ENCODE measurements at regions not wholly inside any gene's neighbourhood (a gene's known extent, or its start where the extent isn't known, plus 50 kb on each side); places are given as distances from the start of the nearest gene placed in this dataset.
"Not testable (repeated sequence)": the region's sequence is repeated elsewhere in the genome, so short reads cannot be mapped to it uniquely, and the experiment has no call there.

DNA sequence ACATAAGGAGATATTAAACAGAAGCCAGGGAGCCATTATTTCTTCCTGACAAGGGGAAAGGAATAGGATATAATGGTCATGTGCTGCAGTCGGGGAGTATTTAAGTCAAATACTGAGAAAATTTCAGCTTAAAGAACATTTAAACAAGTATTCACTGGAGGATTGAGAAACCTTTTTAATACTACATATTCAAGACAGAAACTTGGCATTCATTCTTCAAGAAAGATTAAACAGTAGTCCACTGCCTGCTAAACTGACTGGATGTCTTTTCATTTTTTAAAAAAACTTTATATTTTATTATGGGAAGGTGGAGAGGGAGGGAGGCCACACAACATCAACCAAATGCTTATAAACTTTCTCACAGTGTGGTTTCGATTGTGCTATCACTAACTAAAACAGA, 107.4 kb upstream of the CBLB start:
- DNase-seq (ENCODE audit: low read depth in 2 of 2): no peak

- DNase-seq (ENCODE audit: low read depth in 2 of 2): no peak
Observed at GRCh38 chr3:105979961-105980360, 111.1 kb upstream of the CBLB start.

GRCh38 chr3:105982207-105982606, 113.4 kb upstream of the CBLB start:
- DNase-seq (ENCODE audit: low read depth in 2 of 2): no peak

DNA sequence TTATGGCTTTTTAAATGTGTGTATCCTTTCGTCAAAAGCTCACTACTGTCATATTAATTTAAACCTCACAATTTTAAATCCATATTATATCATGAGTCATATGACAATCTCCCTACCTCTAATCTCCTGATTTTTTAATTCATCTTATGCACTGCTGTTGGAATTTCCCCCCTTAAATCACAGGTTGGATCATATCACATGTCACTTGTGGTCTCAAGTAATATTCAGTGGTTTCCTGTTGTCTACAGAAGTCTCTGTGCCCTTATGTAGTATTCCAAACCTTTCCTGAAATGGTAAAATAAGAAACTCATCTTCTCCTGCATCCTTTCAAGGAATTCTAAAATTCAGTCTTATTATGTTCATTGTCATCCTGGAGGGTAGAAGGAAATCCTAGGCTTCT, 116.0 kb upstream of the CBLB start:
- DNase-seq (ENCODE audit: low read depth in 2 of 2): no peak

DNA sequence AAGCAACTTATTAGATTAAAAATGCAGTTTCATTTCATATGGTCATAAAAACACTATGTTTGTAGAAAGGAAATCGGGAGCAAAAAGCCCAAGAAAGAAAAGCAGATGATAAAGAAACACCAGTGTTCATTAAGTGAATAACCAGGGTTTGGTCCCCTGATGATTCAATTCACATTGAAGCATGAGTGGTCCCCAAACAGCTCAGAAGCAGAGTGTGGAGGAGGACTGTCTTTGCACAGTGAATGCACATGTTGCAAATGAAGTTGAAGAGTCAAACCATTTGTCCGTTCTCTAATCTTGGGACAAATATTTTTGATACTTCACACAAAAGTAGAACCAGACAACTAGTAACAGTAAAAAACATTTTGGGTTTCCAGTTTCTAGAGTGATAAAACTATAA, 117.5 kb upstream of the CBLB start:
- DNase-seq (ENCODE audit: low read depth in 2 of 2): not testable (repeated sequence)

DNA sequence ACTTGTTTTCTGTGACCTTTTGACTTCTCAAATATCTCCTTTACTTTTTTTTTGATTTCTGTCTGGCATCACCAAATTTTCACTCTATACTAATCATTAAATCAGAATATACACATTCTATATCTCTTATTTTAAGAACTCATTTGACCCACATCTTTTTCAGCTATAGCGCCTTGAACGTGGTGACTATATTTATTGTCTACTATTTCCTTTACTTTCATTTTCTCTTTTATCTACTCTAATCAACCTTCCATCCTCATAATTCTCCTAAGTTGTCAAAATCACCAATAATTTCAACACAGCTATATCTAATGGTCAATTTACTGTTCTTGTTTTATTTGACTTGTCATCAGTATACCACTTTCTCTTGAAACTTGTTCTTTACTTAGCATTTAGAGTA, 119.0 kb upstream of the CBLB start:
- no peak for DNase-seq (ENCODE audit: low read depth in 2 of 2)

GRCh38 chr3:105988540-105989212, 119.9 kb upstream of the CBLB start:
- no peak for DNase-seq (ENCODE audit: low read depth in 2 of 2)

- no peak for DNase-seq (ENCODE audit: low read depth in 2 of 2)
Observed at GRCh38 chr3:105996781-105997180, 128.0 kb upstream of the CBLB start.

DNA sequence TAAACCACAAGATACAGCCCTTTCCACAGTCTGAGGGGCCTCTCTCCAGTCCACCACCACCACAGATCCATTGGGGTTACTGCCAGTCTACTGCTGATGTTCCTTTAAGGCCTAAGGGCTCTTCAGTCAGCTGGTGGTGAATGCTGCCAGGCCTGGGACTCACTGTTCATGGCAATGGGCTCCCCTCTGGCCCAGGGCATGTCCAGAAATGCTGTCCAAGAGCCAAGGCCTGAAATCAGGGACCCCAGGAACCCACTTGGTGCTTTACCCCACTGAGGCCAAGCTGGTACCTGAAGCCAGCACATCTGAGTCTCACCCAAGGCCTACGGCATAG, 128.6 kb upstream of the CBLB start:
- no peak for DNase-seq (ENCODE audit: low read depth in 2 of 2)

DNA sequence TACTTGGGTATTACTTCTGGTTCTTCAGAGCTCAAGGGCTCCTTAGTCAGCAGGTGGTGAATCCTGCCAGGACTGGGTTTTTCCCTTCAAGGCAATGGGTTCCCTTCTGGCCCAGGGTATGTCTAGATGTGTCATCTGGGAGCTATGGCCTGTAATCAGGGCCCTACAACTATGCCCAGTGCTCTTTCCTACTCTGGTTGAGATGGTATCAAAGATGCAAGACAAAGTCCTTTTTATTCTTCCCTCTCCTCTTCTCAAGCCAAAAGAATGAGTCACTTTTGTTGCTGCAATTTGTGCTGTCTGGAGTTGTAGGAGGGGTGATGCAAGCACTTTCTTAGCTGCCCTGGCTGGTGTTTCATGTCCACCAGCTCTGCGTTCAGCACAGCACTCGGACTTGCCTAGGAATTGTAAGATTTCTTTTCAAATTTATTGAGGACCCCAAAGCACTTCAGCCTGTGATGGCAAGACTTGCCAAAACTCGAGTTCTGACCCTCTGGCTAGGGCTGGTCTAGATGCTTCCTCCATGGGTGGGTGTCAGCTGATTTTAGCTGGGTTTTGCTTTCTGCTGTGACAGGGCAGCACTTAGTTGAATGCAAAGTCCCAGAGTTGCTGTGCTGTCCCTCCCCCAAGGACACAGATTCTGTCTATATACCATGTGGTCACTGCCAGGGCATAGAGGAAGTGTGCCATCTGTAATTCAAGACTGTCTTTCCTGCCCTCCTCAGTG, 129.2 kb upstream of the CBLB start:
- DNase-seq (ENCODE audit: low read depth in 2 of 2): no peak

DNA sequence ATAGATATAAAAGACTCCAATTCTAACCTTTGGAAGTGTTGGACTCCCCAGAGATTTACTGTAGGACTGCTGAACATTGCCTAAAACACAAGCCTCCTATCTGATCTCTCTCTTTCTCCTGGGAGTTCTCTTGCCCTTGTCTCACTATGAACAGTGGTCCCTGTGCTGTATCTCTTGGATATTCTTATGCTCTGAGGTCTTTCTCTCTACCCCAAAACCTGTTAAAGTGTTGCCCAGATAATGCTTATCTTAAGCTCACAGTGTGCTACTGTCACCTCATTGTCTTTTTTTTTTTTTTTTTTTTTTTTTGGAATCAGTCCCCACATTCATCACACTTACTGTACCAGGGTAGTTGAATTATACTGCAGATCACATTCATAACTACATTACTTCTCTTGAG, 131.0 kb upstream of the CBLB start:
- DNase-seq (ENCODE audit: low read depth in 2 of 2): no peak

- DNase-seq (ENCODE audit: low read depth in 2 of 2): no peak
Observed at GRCh38 chr3:106001923-106002322, 133.1 kb upstream of the CBLB start.

DNA sequence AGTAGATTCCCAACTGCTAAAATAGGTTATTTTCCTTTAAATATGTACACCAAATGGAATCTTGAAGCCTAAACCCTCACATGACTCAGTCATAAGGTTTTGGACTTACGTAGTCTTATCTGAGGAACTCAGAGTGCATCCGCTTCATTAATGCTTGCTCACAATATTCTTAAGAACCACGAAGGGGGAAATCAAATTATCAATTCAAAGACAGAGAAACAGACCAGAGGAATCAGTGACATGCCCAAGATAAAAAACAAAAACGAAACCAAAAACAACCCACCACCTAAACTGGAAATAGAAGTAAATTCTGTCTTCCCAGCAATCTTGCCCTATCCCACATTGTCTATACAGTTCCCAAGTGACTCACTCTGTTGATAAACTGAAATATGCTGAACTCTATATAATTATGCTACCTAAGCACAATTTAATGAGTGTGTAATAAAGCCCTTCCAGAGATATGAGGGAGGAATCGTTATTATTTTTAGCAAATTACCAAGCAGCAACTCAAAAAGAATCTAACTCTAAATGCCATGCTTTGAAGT, 135.4 kb upstream of the CBLB start:
- DNase-seq (ENCODE audit: low read depth in 2 of 2): no peak

GRCh38 chr3:106004826-106005225, 136.0 kb upstream of the CBLB start:
- DNase-seq (ENCODE audit: low read depth in 2 of 2): no peak

- no peak for DNase-seq (ENCODE audit: low read depth in 2 of 2)
Observed at GRCh38 chr3:106006001-106006400, 137.2 kb upstream of the CBLB start.

DNA sequence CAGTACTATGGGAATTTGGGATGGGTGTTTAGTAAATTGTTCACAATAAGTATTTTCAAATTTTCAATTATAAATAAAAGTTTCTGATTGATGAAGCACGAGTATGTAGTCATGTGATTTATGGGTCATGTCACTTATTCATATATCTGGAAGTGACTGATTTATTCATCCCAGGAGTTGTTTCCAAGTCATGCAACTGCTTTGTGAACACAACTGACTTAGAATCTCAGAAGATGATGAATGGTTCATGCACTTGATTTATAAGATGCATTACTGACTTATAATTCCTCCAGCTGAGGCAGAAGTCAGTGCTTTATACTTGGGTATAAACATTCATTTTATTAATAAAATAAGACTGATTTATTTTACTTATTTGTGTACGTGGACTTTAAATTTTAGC, 137.8 kb upstream of the CBLB start:
- no peak for DNase-seq (ENCODE audit: low read depth in 2 of 2)

DNA sequence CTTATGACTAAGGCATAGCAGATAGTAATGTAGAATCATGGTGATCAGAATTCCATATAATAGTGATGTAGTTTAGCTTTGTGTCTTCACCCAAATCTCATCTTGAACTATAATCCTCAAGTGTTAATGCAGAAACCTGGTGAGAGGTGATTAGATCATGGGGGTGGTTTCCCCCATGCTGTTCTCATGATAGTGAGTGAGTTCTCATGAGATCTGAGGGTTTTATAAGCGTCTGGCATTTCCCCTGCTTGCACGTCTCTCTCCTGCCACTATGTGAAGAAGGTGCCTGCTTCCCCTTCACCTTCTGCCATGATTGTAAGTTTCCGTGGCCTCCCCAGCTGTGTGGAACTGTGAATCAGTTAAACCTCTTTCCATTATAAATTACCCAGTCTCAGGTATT, 138.7 kb upstream of the CBLB start:
- no peak for DNase-seq (ENCODE audit: low read depth in 2 of 2)

- no peak for DNase-seq (ENCODE audit: low read depth in 2 of 2)
Observed at GRCh38 chr3:106008766-106009165, 140.0 kb upstream of the CBLB start.

DNA sequence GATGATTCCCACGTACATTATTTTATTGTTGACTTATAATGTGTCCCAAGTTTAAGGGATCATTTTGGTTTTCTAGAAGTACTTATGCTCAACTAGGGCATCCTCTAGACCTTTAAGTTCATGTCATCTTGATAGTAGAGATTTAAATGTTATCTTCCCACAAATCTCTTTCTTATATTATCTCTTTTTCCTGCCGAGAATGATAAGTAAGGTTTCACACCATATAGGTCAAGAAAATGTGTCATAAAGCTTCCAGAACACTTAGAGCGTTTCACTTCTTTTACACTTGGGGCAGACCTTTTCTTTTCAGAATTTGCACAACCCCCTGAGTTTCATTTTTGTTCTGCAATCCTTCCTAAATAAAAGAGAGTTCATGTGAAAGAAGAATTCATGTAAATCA, 142.0 kb upstream of the CBLB start:
- no peak for DNase-seq (ENCODE audit: low read depth in 2 of 2)

GRCh38 chr3:106013971-106014370, 145.2 kb upstream of the CBLB start:
- no peak for DNase-seq (ENCODE audit: low read depth in 2 of 2)

- DNase-seq (ENCODE audit: low read depth in 2 of 2): no peak
Observed at GRCh38 chr3:106014518-106014917, 145.7 kb upstream of the CBLB start.

DNA sequence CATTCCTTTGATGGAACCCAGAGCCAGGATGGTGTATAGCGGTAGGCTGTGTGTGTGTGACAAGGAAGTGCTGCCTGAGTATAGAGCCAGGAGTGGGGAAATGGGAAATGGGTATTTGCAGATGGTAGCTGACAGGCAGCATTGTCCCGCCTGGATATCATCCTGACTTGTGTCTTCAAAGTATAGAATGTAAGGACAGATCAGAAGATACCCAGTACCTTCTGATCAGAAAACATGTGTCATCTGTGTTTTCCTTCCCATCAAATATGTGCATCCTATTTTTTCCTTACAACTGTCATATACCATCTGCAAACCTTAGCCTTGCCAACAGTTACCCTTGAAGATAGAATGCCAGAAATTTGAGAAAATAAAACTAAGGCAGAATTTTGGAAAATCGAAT, 146.2 kb upstream of the CBLB start:
- no peak for DNase-seq (ENCODE audit: low read depth in 2 of 2)

DNA sequence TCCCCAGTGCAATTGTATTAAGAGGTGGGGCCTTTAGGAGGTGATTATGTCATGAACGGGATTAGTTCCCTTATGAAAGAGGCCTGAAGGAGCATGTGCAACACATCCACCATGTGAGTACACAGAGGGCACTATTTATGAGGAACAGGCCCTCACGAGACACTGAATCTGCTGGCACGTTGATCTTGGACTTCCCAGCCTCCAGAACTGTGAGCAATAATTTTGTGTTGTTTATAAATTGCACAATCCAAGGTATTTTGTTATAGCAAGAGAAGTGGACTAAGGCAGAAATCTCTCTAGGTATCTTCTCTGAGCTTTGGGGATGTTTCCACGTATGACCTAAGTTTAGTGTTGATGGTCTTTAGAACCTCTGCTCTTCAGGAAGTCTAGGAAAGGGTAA, 149.3 kb upstream of the CBLB start:
- no peak for DNase-seq (ENCODE audit: low read depth in 2 of 2)
